Skeletal muscle satellite cell (primary cell): ENCODE measurements at regions not wholly inside any gene's neighbourhood (a gene's known extent, or its start where the extent isn't known, plus 50 kb on each side); places are given as distances from the start of the nearest gene placed in this dataset.
"Not testable (repeated sequence)": the region's sequence is repeated elsewhere in the genome, so short reads cannot be mapped to it uniquely, and the experiment has no call there.

Experiments
- H3K27me3 ChIP-seq: 2 replicates; pipeline ENCODE4 v1.7.0; 2013; ENCODE audit warnings: low read length; ENCODE audit not compliant: control insufficient read depth, insufficient read depth
- H3K36me3 ChIP-seq: 2 replicates; pipeline ENCODE4 v1.7.0; 2013; ENCODE audit warnings: mild to moderate bottlenecking, control low read depth, low read length; ENCODE audit not compliant: insufficient read depth
- H3K4me1 ChIP-seq: 2 replicates; pipeline ENCODE4 v1.7.0; 2013; ENCODE audit warnings: low read length; ENCODE audit not compliant: control insufficient read depth, insufficient read depth
- H3K4me2 ChIP-seq: 2 replicates; pipeline ENCODE4 v1.7.0; 2013; ENCODE audit warnings: mild to moderate bottlenecking, low read length
- H3K4me3 ChIP-seq: 2 replicates; pipeline ENCODE4 v1.7.0; 2013; ENCODE audit warnings: low read length
- H3K9ac ChIP-seq: 2 replicates; pipeline ENCODE4 v1.7.0; 2013; ENCODE audit warnings: mild to moderate bottlenecking, low read depth, low read length, moderate library complexity
- H3K9me3 ChIP-seq: replicated peaks from 2 replicates; pipeline ENCODE4 v1.7.0; 2013; ENCODE audit warnings: mild to moderate bottlenecking, control low read depth, low read length

- Histone ChIP-seq H3K9me3 (peaks cover 12% of the 10 kb centered on the region), H3K4me2 (no peak overlapping the region), H3K4me3 (no peak overlapping the region), H3K9ac (no peak overlapping the region), H3K27me3 (no peaks in the 10 kb centered on the region), H3K4me1 (no peaks in the 10 kb centered on the region), H3K36me3 (no peaks in the 10 kb centered on the region)
Measured at GRCh38 chr2:2909086-2910035, 468.3 kb downstream of the EIPR1 start.

DNA sequence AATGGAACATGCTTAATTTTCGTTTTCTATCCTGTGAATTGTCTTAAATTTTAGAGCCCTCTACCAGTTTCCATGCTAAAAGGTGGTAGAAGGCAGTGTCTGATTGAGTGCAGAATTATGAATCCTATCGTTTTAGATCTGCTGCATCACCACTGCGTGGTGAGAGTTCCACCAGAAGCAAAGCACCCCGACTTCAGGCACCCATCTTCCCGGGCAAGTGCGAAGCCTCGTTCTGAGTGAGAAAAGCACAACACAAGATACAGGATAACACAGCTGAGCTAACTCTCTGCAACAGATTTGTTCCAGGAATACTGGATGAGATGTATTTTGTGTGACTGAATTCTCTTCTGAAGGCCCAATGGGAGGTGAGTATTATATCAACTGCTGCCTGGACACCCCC is 471.5 kb downstream of the EIPR1 start:
- no peak overlapping the region for H3K4me3 ChIP-seq

GRCh38 chr2:2904721-2905350 is 472.8 kb downstream of the EIPR1 start:
- Histone ChIP-seq H3K27me3 (no peaks in the 10 kb centered on the region), H3K4me1 (no peaks in the 10 kb centered on the region), H3K36me3 (no peaks in the 10 kb centered on the region), H3K9ac (no peak overlapping the region), H3K4me2 (no peak overlapping the region), H3K4me3 (no peak overlapping the region), H3K9me3 (peaks cover 19% of the 10 kb centered on the region)

More for the DNA sequence above, 471.5 kb downstream of the EIPR1 start:
- Histone ChIP-seq H3K4me2 (no peak overlapping the region), H3K36me3 (no peaks in the 10 kb centered on the region), H3K27me3 (no peaks in the 10 kb centered on the region), H3K9me3 (peaks cover 19% of the 10 kb centered on the region), H3K9ac (no peak overlapping the region), H3K4me1 (no peaks in the 10 kb centered on the region)

DNA sequence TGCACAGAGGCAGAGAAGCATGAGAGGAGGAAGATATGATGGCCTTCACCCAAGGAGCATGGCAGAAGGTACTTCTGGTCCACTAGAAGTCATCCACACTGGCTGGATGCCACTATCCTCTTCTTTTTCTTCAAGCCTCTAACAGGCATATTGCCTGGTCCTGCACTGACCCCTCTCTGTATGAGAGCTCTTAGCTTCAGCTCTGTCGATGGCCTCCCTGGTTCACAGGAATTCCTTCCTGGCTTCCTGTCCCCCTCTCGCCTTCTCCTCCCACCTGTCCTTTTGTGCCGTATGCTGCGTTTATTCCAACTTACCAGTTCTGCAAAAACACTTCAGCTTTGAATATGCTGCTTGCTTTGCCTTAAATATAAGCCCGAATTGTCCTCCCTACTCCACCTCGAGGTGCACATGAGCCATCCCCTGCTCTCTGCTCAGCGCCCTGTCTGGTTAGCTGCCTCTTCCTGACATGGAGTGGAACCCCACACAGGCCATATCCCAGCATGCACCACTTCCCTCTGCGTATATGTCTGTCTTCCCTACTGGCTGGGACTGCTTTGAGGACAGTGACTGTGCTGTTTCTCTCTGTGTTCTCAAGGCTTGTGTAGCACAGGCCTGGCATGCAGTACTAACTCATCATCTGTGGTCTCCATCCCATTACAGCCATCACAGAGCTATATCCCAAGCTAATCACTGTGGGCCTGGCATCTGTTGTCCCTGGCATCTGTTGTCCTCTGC is 474.9 kb downstream of the EIPR1 start:
- Histone ChIP-seq H3K4me1 (no peaks in the 10 kb centered on the region), H3K27me3 (no peaks in the 10 kb centered on the region), H3K4me3 (no peak overlapping the region), H3K4me2 (no peak overlapping the region), H3K9me3 (peaks cover 13% of the 10 kb centered on the region), H3K9ac (no peak overlapping the region), H3K36me3 (no peaks in the 10 kb centered on the region)

DNA sequence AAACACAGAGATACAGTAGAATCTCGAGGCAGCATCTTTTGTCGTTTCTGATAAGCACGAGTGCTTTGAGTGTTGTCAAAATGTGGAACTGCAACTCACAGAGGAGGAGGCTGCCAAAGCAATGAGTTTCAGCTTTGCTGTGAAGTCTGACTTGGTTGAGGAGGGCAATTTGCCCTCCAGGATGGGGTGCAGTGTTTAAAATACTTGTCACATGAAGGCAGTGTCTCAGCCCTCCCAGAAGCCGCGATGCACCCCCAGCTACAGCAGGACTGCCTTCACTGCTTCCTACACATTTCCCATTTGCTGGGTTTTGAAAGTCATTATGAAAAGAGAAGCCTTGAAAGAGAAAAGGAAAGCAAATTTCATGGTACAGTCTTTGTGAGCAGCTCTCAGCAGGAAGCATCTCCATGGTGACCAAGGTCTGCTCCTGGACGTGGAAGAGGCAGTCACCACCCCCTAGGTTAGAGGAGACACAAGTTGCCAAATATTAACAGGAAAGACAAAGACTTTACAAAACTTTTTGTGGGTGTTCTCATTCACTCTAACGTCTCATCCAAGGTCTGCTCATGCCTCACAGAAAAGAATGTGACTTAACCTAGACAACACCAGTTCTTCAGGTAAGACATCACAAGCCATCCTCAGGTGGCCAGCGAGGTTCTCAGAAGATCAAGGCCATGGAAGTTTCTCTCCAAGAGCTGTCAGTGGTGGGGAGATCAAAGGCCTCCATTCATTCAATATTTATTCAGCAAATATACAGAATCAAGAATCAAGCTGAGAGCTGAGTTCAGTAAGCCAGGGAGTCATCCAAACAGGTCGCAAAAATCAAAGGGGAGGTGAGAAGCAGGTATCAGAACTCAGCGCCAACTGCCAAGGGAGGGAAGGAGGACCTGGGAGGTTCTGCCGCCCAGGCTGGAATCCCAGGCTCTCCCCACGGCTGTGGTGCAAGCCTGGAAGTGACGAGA is 476.0 kb downstream of the EIPR1 start:
- Histone ChIP-seq H3K4me3 (no peak overlapping the region), H3K9me3 (peaks cover 13% of the 10 kb centered on the region), H3K4me1 (no peaks in the 10 kb centered on the region), H3K27me3 (no peaks in the 10 kb centered on the region), H3K36me3 (no peaks in the 10 kb centered on the region), H3K4me2 (no peak overlapping the region), H3K9ac (no peak overlapping the region)

DNA sequence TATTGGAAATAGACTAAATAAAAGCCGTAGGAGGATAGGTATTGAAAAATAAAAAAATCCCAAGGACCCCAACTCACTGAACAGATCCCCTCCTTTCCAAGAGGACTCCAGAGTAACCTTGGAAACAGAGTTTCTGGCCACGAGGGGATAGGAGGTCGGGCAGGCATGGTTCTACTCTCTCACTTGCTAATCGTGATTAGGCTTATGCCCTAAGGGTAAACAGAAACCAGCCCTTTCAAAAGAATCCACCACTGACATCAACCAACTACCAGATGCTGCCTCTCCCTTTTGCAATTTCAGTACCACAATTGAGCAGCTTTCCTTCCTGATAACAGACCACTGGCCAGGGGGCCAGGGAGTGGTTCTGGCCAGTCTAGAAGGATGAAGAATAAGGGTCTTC is 477.8 kb downstream of the EIPR1 start:
- Histone ChIP-seq H3K4me1 (no peaks in the 10 kb centered on the region), H3K4me3 (no peak overlapping the region), H3K9me3 (peaks cover 13% of the 10 kb centered on the region), H3K4me2 (no peak overlapping the region), H3K9ac (no peak overlapping the region), H3K27me3 (no peaks in the 10 kb centered on the region), H3K36me3 (no peaks in the 10 kb centered on the region)

GRCh38 chr2:2898744-2899143 is 478.9 kb downstream of the EIPR1 start:
- Histone ChIP-seq H3K4me1 (no peaks in the 10 kb centered on the region), H3K27me3 (no peaks in the 10 kb centered on the region), H3K4me2 (no peak overlapping the region), H3K9ac (no peak overlapping the region), H3K36me3 (no peaks in the 10 kb centered on the region), H3K9me3 (peaks cover 9% of the 10 kb centered on the region), H3K4me3 (no peak overlapping the region)

DNA sequence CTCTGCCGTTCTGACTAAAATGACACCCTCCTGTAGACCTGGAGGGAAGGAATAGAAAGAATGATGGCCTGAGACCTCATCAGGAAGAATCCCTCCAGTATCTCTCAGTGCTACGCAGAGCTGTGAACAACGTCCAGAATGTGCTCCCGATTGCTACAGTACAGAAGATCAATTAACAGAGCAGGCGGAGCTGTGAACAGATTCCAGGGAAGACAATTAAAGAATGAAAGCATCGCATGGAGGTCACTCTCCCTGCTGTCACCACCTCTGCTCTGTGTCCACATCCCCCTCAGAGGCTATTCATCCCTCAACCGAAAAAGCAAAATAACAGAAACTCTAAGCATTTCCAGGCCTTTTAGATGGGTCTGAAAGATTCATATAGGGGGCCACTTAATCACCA is 481.0 kb downstream of the EIPR1 start:
- H3K9ac ChIP-seq: no peak overlapping the region

GRCh38 chr2:2896011-2896410 is 481.6 kb downstream of the EIPR1 start:
- H3K9ac ChIP-seq: no peak overlapping the region
- H3K9me3 ChIP-seq: peaks cover 6% of the 10 kb centered on the region
- no peak overlapping the region for H3K4me2 ChIP-seq
- H3K36me3 ChIP-seq: no peaks in the 10 kb centered on the region
- H3K4me1 ChIP-seq: no peaks in the 10 kb centered on the region
- no peak overlapping the region for H3K4me3 ChIP-seq
- H3K27me3 ChIP-seq: no peaks in the 10 kb centered on the region

More for the DNA sequence above, 481.0 kb downstream of the EIPR1 start:
- H3K4me1 ChIP-seq: no peaks in the 10 kb centered on the region
- H3K27me3 ChIP-seq: no peaks in the 10 kb centered on the region
- H3K4me3 ChIP-seq: no peak overlapping the region
- peaks cover 6% of the 10 kb centered on the region for H3K9me3 ChIP-seq
- H3K36me3 ChIP-seq: no peaks in the 10 kb centered on the region
- no peak overlapping the region for H3K4me2 ChIP-seq

DNA sequence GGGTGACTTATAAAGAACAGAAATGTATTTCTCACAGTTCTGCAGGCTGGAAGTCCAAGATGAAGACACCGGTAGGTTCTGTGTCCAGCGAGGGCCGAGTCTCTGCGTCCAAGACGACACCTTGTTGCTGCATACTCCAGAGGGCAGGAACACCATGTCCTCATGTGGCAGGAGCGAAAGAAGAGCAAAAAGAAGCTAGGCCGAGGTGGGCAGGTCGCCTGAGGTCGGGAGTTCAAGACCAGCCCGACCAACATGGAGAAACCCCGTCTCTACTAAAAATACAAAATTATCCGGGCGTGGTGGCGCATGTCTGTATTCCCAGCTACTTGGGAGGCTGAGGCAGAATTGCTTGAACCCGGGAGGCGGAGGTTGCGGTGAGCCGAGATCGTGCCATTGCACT is 483.6 kb downstream of the EIPR1 start:
- not testable (repeated sequence) for H3K4me1 ChIP-seq, H3K4me3 ChIP-seq, H3K27me3 ChIP-seq, H3K9ac ChIP-seq, H3K4me2 ChIP-seq, H3K36me3 ChIP-seq
- H3K9me3 ChIP-seq: peaks cover 14% of the 10 kb centered on the region
